ENCODE measurements at regions not wholly inside any gene's neighbourhood (a gene's known extent, or its start where the extent isn't known, plus 50 kb on each side); places are given as distances from the start of the nearest gene placed in this dataset.

GRCh38 chr20:60255415-60255814, 297.2 kb downstream of the CDH26 start:
- DNase-seq (ENCODE audit: insufficient read length, low spot score) (no peak), FAIRE-seq (no peak)
- no peak for TF ChIP-seq PAX5 (IDR thresholded peaks at IDR 0.05; ENCODE audit: insufficient read depth, low read length, severe bottlenecking)
- TF ChIP-seq SPI1 (IDR thresholded peaks at IDR 0.05; ENCODE audit: low read depth, low read length) = no peak
- TF ChIP-seq TAF1 (IDR thresholded peaks at IDR 0.05; ENCODE audit: low read depth, low read length) = no peak
- no peak for TF ChIP-seq POU2F2 (IDR thresholded peaks at IDR 0.05; ENCODE audit: low read depth, low read length)
- no peak for TF ChIP-seq POLR2AphosphoS5 (IDR thresholded peaks at IDR 0.05; ENCODE audit: low read depth, low read length)
- TF ChIP-seq POLR2A (IDR thresholded peaks at IDR 0.05; ENCODE audit: low read depth, low read length) = no peak

DNA sequence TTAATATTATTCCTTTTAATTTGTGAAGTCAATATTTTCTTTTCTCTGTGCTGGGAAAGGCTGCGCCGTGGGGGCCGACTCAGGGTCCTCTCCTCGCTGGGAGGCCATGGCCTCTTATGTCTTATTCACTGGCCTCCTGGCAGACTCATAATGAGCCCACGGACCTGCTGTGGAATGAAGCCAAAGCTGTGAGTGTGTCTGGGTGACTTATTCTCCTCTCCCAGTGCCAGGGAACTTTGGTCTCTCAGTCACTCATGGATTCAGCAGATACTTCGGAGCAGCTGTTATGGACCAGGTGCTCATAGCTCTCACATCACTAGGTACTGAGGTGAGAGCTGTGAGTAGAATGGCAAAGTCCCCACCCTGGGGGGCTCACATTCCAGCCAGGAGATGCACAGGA, 297.6 kb downstream of the CDH26 start:
- no peak for TF ChIP-seq POLR2AphosphoS5 (IDR thresholded peaks at IDR 0.05; ENCODE audit: low read depth, low read length)
- TF ChIP-seq PAX5 (IDR thresholded peaks at IDR 0.05; ENCODE audit: insufficient read depth, low read length, severe bottlenecking) = no peak
- no peak for TF ChIP-seq SPI1 (IDR thresholded peaks at IDR 0.05; ENCODE audit: low read depth, low read length)
- no peak for TF ChIP-seq POLR2A (IDR thresholded peaks at IDR 0.05; ENCODE audit: low read depth, low read length)
- TF ChIP-seq TAF1 (IDR thresholded peaks at IDR 0.05; ENCODE audit: low read depth, low read length) = no peak
- TF ChIP-seq POU2F2 (IDR thresholded peaks at IDR 0.05; ENCODE audit: low read depth, low read length) = no peak
- DNase-seq (ENCODE audit: insufficient read length, low spot score) (no peak), FAIRE-seq (no peak)

GRCh38 chr20:60256811-60257210, 298.6 kb downstream of the CDH26 start:
- DNase-seq (ENCODE audit: insufficient read length, low spot score) = no peak
- TF ChIP-seq POLR2A (IDR thresholded peaks at IDR 0.05; ENCODE audit: low read depth, low read length) = no peak
- TF ChIP-seq TAF1 (IDR thresholded peaks at IDR 0.05; ENCODE audit: low read depth, low read length) = no peak
- TF ChIP-seq PAX5 (IDR thresholded peaks at IDR 0.05; ENCODE audit: insufficient read depth, low read length, severe bottlenecking) = no peak
- TF ChIP-seq SPI1 (IDR thresholded peaks at IDR 0.05; ENCODE audit: low read depth, low read length) = no peak
- FAIRE-seq = no peak

DNA sequence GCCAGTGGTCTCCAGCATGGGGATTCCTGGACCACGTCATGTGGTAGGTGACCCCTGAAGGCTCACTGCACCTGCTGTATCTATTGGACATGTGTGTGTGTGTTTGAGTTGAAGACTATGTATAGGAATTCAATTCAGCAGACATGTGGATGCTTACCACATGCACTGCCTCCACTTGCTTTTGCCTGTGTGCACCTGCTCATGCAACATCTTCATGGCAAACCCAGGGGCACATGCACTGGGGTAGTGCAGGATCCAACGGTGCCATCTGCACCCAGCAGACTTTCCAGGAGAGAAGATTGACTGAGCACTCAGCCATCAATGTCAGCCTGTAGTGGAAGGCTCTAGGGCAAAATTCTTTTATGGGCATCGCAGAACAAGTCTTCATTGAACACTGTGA, 299.4 kb downstream of the CDH26 start:
- FAIRE-seq (no peak), DNase-seq (ENCODE audit: insufficient read length, low spot score) (no peak)
- TF ChIP-seq SPI1 (IDR thresholded peaks at IDR 0.05; ENCODE audit: low read depth, low read length) = no peak
- no peak for TF ChIP-seq POLR2AphosphoS5 (IDR thresholded peaks at IDR 0.05; ENCODE audit: low read depth, low read length)
- no peak for TF ChIP-seq POLR2A (IDR thresholded peaks at IDR 0.05; ENCODE audit: low read depth, low read length)
- no peak for TF ChIP-seq POU2F2 (IDR thresholded peaks at IDR 0.05; ENCODE audit: low read depth, low read length)
- no peak for TF ChIP-seq TAF1 (IDR thresholded peaks at IDR 0.05; ENCODE audit: low read depth, low read length)
- no peak for TF ChIP-seq PAX5 (IDR thresholded peaks at IDR 0.05; ENCODE audit: insufficient read depth, low read length, severe bottlenecking)

DNA sequence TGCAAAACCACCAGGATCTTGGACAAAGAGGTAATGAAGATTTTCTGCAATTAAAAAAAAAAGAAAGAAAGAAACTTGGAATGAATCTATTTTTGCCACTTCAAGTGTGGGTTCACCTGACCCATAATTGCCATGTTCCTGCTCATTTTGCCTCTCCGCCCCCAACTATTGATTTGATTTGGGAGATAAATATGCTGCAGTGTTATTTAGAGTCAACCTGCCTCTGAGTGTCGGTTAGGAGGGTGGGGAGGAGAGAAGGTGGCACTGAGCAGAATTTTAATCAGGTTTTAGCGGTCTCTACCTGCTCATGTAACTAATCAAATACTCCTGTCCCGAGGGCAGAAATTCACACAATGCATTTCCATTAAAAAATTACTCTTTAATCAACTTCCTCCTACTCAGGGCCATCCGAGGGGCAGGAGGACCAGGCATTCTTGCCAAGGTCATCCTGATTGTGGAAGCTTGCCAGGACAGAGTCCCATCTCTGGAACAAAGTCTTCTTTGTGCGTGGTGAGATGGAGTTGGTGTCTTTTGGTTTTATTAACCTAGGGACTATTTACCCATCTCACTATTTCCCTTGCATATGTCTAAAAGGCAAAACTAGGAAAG, 300.1 kb downstream of the CDH26 start:
- TF ChIP-seq TAF1 (IDR thresholded peaks at IDR 0.05; ENCODE audit: low read depth, low read length) = no peak
- TF ChIP-seq POLR2A (IDR thresholded peaks at IDR 0.05; ENCODE audit: low read depth, low read length) = no peak
- TF ChIP-seq POLR2AphosphoS5 (IDR thresholded peaks at IDR 0.05; ENCODE audit: low read depth, low read length) = no peak
- TF ChIP-seq SPI1 (IDR thresholded peaks at IDR 0.05; ENCODE audit: low read depth, low read length) = no peak
- no peak for TF ChIP-seq PAX5 (IDR thresholded peaks at IDR 0.05; ENCODE audit: insufficient read depth, low read length, severe bottlenecking)
- TF ChIP-seq POU2F2 (IDR thresholded peaks at IDR 0.05; ENCODE audit: low read depth, low read length) = no peak
- FAIRE-seq = no peak
- DNase-seq (ENCODE audit: insufficient read length, low spot score) = no peak

- no peak for FAIRE-seq
- TF ChIP-seq PAX5 (IDR thresholded peaks at IDR 0.05; ENCODE audit: insufficient read depth, low read length, severe bottlenecking) = no peak
- TF ChIP-seq TAF1 (IDR thresholded peaks at IDR 0.05; ENCODE audit: low read depth, low read length) = no peak
- no peak for TF ChIP-seq POU2F2 (IDR thresholded peaks at IDR 0.05; ENCODE audit: low read depth, low read length)
- TF ChIP-seq POLR2AphosphoS5 (IDR thresholded peaks at IDR 0.05; ENCODE audit: low read depth, low read length) = no peak
- TF ChIP-seq POLR2A (IDR thresholded peaks at IDR 0.05; ENCODE audit: low read depth, low read length) = no peak
- TF ChIP-seq SPI1 (IDR thresholded peaks at IDR 0.05; ENCODE audit: low read depth, low read length) = no peak
- no peak for DNase-seq (ENCODE audit: insufficient read length, low spot score)
Observed at GRCh38 chr20:60261333-60261732, 303.1 kb downstream of the CDH26 start.

GRCh38 chr20:60262967-60263603, 304.9 kb downstream of the CDH26 start:
- FAIRE-seq (peak; percentile 72), DNase-seq (ENCODE audit: insufficient read length, low spot score) (peak; percentile 43)
- TF ChIP-seq POLR2AphosphoS5 (IDR thresholded peaks at IDR 0.05; ENCODE audit: low read depth, low read length) = no peak
- no peak for TF ChIP-seq POLR2A (IDR thresholded peaks at IDR 0.05; ENCODE audit: low read depth, low read length)
- no peak for TF ChIP-seq SPI1 (IDR thresholded peaks at IDR 0.05; ENCODE audit: low read depth, low read length)
- TF ChIP-seq PAX5 (IDR thresholded peaks at IDR 0.05; ENCODE audit: insufficient read depth, low read length, severe bottlenecking) = no peak
- TF ChIP-seq TAF1 (IDR thresholded peaks at IDR 0.05; ENCODE audit: low read depth, low read length) = no peak
- TF ChIP-seq POU2F2 (IDR thresholded peaks at IDR 0.05; ENCODE audit: low read depth, low read length) = no peak

- DNase-seq (ENCODE audit: insufficient read length, low spot score) (no peak), FAIRE-seq (no peak)
- TF ChIP-seq PAX5 (IDR thresholded peaks at IDR 0.05; ENCODE audit: insufficient read depth, low read length, severe bottlenecking) (no peak), SPI1 (IDR thresholded peaks at IDR 0.05; ENCODE audit: low read depth, low read length) (no peak), POLR2AphosphoS5 (IDR thresholded peaks at IDR 0.05; ENCODE audit: low read depth, low read length) (no peak), POU2F2 (IDR thresholded peaks at IDR 0.05; ENCODE audit: low read depth, low read length) (no peak), TAF1 (IDR thresholded peaks at IDR 0.05; ENCODE audit: low read depth, low read length) (no peak), POLR2A (IDR thresholded peaks at IDR 0.05; ENCODE audit: low read depth, low read length) (no peak)
Observed at GRCh38 chr20:60263725-60264709, 305.8 kb downstream of the CDH26 start.

Data from GM12891 (cell line).